Iris pigment epithelial cell (primary cell): ENCODE measurements at regions not wholly inside any gene's neighbourhood (a gene's known extent, or its start where the extent isn't known, plus 50 kb on each side); places are given as distances from the start of the nearest gene placed in this dataset.

Source experiments
- DNase-seq: peaks from one replicate; pipeline ENCODE4 v3.0.0-alpha.2; 2011; ENCODE audit warnings: low read depth

DNA sequence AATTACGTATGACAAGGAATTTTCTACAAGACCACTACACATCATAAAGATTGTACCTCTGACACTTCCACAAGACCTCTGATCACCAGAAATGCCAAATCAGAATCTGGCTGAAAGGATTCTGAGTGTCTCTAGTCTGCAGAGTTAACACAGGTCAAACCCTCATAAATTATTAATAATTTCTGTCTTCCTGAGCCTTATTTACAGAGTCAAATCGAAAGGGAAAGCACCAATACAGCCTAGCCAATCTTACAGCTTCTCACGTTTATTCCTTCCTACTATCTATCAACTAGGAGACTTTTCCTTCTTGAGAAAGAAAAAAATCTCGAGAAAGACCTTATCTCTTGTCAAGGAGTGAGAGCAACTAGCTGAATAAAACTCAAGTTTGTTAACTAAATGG lies 2151.6 kb downstream of the MRPL39 start:
- DNase-seq = no peak

DNA sequence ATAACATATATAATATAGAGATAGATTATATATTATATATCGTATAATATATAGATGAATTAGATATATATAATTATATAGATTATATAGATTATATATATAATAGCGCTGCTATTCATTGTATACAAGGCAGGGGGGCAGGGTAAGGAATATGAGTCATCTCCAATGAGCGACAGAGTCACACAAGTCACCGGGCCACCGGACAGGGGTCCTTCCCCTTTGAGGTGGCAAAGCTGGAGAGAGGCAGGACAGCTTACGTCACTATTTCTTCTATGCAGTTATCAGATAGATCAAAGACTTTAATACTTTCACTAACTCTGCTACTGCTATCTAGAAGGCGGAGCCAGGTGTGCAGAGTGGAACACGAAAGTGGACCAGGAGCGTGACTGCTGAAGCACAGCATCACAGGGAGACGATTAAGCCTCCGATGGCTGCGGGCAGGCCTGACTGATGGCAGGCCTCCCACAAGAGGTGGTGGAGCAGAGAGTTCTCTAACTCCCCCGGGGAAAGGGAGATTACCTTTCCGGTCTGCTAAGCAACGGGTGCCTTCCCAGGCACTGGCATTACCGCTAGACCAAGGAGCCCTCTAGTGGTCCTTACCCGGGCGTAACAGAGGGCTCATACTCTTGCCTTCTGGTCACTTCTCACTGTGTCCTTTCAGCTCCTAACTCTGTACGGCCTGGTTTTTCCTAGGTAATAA lies 2154.7 kb downstream of the MRPL39 start:
- no peak for DNase-seq

GRCh38 chr21:23445307-23445706 lies 2162.0 kb downstream of the MRPL39 start:
- no peak for DNase-seq

DNA sequence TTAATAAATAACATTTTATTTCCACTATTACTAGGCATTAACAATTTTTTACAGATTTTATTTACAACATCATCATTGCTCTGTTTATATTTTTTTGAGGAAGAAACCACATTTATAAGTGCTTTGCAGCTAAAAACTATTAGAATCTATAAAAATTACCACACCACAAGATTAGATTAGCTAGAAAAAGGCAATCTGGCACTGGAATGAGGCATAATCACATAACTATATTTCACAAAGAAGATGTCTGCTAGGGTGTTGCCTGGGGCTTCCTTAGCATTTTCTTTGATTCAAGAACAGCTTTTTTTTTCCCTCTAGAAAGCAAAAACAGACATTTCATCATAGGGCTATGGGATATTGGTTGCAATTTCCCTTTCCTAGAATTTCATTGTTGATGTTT lies 2169.2 kb downstream of the MRPL39 start:
- no peak for DNase-seq

- no peak for DNase-seq
These were observed 2204.3 kb downstream of the MRPL39 start for GRCh38 chr21:23402929-23403520.

GRCh38 chr21:23401278-23401677 lies 2206.0 kb downstream of the MRPL39 start:
- peak; percentile 0 for DNase-seq

DNA sequence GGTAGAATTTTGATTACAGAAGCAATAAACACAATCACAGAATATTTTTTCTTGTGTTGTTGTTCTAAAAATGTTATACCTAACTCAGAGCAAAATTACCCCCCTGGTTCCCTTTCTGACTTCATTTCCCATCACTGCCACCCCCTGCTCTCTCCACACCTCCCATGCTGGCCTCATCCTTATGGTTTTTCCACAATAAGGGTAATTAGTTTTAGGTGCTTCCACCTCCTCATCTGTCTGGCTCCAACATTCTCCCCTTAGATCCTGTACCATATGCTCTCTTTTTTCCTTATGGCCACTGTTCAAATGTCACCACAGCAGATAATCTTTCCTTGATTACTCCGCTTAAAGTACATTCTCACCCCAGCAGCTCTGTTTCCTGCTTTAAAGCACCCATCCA lies 2208.6 kb downstream of the MRPL39 start:
- DNase-seq = no peak

GRCh38 chr21:23394458-23394857 lies 2212.8 kb downstream of the MRPL39 start:
- DNase-seq = no peak

- no peak for DNase-seq
These were observed 2222.6 kb downstream of the MRPL39 start for GRCh38 chr21:23384679-23385078.

DNA sequence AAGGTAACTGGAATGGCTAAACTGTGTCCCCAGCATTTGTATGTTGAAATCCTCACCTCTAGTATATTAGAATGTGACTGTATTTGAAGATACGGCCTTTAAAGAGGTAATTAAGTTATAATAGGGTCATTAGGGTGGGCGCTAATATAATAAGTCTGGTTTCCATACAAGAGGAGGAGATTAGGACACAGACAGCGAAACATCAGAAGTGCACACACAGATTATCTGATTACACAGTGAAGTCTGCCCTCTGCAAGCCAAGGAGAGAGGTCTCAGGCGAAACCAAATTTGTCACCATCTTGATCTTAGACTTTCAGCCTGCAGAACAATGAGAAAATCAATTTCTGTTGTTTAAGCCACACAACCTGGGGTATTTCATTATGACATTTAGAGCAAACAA lies 2233.1 kb downstream of the MRPL39 start:
- no peak for DNase-seq

DNA sequence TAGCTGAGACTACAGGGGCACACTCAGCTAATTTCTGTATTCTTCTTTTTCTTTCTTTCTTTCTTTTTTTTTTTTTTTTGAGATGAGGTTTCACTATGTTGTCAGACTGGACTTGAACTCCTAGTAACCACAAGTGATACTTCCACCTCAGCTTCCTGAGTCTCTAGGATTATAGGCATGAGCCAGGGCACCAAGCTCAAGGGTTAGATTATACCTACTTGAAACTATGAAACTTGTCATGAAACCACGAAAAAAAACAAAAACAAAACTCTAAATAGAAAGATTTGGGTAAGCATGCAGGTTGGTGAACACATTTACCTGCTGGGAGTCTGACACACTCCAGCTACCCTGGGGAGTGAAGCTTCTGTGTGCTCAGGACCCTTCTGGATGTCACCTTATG lies 2250.4 kb downstream of the MRPL39 start:
- no peak for DNase-seq

DNA sequence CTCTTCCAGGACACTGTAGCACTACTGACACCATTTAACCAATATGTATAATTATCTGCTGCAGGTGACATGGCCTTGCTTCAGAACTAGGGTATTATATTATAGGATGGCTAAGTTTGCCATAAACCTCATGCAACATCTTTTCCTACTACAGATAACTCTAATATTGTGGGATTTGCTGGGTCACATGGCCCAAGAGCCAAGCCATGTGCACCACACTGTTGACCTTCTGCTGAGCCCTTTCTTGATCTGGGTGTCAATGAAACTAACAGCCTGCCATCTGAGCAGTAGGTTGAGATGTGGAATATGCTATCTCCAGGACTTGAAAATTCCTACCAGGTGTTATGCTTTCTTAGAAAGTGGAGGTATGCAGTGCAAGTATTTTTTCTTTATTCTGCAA lies 2291.1 kb downstream of the MRPL39 start:
- no peak for DNase-seq

DNA sequence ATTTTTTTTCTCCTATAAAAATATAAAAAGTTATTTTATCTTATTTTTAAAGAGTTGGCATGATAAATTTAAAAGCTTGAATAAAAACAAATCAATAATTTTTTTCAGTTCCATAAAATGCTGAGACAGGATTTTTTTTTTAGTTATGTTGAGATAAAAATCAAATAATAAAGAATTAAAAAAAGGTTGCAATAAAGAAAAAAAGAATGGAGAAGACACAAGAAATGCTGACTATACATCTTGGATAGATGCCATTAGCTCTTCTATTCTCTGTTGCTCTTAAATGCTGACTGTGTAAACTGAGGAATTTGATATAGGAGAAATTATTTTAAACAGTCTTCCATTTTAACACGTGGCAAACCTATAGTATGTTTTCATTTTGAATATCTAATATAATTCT lies 2298.5 kb downstream of the MRPL39 start:
- no peak for DNase-seq

- DNase-seq = no peak
These were observed 2300.2 kb downstream of the MRPL39 start for GRCh38 chr21:23307065-23307464.

DNA sequence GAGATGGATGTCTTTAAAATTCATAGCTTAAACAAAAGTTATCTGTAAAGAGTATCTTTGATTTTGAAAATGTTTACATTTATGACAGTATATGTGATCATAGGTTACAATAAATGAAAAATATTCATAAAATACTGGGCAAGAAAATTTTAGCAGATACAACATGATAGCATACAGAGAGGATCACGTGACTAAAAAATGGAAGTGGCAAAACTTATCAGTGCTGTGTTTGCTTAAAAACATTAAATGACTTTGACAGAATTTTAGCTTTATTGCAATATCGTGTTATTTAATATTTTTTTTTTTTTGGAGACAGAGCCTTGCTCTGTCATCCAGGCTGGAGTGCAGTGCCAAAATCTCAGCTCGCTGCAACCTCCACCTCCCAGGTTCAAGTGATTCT lies 2294.1 kb downstream of the NCAM2 start:
- DNase-seq = no peak

DNA sequence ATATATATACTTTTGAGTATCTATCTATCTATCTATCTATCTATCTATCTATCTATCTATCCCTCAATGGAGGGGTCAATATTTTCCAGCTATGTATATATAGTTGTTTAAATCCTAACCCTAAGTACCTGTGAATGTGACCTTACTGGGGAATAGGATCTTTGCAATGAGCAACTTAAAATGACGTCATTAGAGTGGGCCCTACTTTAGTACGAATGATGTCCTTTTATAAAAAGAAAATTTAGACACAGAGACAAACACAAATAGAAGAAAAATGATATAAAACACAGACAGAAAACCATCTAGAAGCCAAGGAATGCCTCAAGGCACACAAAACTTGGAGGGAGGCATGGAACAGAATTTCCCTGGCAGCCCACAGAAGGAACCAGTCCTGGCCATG lies 2283.7 kb downstream of the NCAM2 start:
- DNase-seq = no peak

- no peak for DNase-seq
These were observed 2251.6 kb downstream of the NCAM2 start for GRCh38 chr21:23249760-23250159.

DNA sequence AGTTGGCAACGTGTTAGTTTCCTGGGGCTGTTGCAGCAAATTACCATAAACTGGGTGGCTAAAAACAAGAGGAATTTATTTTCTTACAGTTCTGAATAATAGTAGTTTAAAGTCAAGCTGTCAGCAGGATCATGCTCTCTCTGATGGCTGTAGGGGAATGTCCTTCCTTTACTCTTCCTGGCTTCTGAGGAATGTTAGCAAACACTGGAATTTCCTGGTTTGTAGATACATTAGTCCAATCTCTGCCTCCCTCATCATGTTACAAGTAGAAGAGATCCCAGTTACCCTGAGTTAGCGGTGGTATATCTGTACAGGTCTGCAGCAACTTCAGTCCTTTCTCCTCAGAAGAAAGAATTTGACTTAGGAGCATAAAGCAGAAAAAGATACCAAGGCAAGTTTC lies 2249.1 kb downstream of the NCAM2 start:
- DNase-seq = no peak

GRCh38 chr21:23245255-23245654 lies 2247.0 kb downstream of the NCAM2 start:
- DNase-seq = no peak

GRCh38 chr21:23223882-23224281 lies 2225.7 kb downstream of the NCAM2 start:
- DNase-seq = no peak

- DNase-seq = peak; percentile 0
These were observed 2220.5 kb downstream of the NCAM2 start for GRCh38 chr21:23218667-23219066.

DNA sequence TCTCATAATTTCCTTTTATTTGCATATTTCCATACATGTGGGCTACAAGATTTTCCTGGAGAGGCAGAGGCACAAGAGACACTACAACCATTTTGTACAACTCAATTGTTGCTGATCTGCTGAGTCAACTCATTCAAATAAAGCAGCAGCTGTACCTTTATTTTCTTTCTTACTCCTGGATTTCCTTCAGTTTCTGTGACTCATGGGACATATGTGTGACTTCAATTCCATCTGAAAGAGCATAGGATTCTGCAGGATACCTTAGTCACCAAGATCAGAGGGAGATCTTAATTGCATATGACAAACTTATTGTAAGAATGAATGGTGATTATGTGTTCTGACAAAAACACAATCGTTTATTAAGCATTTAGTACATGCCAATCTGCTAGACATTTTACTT lies 2219.4 kb downstream of the NCAM2 start:
- DNase-seq = peak; percentile 23

GRCh38 chr21:23215261-23215660 lies 2217.1 kb downstream of the NCAM2 start:
- DNase-seq = no peak
